HCT116 (cell line): ENCODE measurements at regions not wholly inside any gene's neighbourhood (a gene's known extent, or its start where the extent isn't known, plus 50 kb on each side); places are given as distances from the start of the nearest gene placed in this dataset.

Source experiments
- ATAC-seq: fragments of 200-7000 bp; cut with Tn5 transposase; 2 replicates; pipeline ENCODE4 v1.9.1; 2020; ENCODE audit warnings: mild to moderate bottlenecking, moderate library complexity
- BruUV-seq: library from RNA; stranded (reverse); fragments of 400-500 nt; replicated peaks from 2 replicates; lab custom pipeline; 2021; lab: Mats Ljungman, UMichigan
- CTCF ChIA-PET: fragments of 300-600 bp; sonication (Branson Sonifier 250); formaldehyde crosslinking; loops from one replicate; lab custom pipeline; 2021; ENCODE audit warnings: antibody characterized with exemption; lab: Charles Lee
- POLR2A ChIA-PET: fragments of 300-600, 350-600 bp; sonication (Branson Sonifier 250); formaldehyde crosslinking; loops from one replicate; lab custom pipeline; 2021; ENCODE audit warnings: antibody characterized with exemption; lab: Charles Lee
- RAD21 ChIA-PET, 2 experiments: fragments of 300-600 bp; sonication (Branson Sonifier 250); formaldehyde crosslinking; loops; one replicate each; lab custom pipeline; 2023; ENCODE audit warnings: low total read pairs in 2 of 2; ENCODE audit not compliant: uncharacterized antibody in 2 of 2, unreplicated experiment in 2 of 2, low non-redundant PET in 1 of 2; lab: Charles Lee
- DNase-seq: peaks from one replicate; pipeline ENCODE4 v3.0.0-alpha.2; 2010; ENCODE audit warnings: low read depth, low spot score
- H2AFZ ChIP-seq: fragments of 200-600 bp; shearing (Covaris generic), sonication (generic); 2 replicates; pipeline ENCODE4 v1.6.1; 2017; ENCODE audit warnings: low read depth, mixed run types, mixed read lengths, antibody characterized with exemption, low read length; ENCODE audit not compliant: poor library complexity, severe bottlenecking
- H3K27ac ChIP-seq: 2 replicates; pipeline ENCODE4 v1.5.1; 2012; ENCODE audit warnings: low read depth, low read length
- H3K27me3 ChIP-seq: fragments of 200-600 bp; sonication (generic); 2 replicates; pipeline ENCODE4 v1.6.1; 2016; ENCODE audit warnings: mixed run types, low read length, mixed read lengths; ENCODE audit not compliant: insufficient read depth
- H3K36me3 ChIP-seq, 2 experiments: fragments of 200-500 bp in 1 of 2; fragments of 200-600 bp in 1 of 2; sonication (Bioruptor generic) in 1 of 2; sonication (generic) in 1 of 2; 2 replicates each; pipeline versions ENCODE4 v1.5.1 to v1.6.1; 2014 to 2016; ENCODE audit warnings: low read length in 2 of 2, inconsistent platforms in 1 of 2, mixed read lengths in 1 of 2, mixed run types in 1 of 2; ENCODE audit not compliant: insufficient read depth in 2 of 2, control insufficient read depth in 1 of 2
- H3K4me1 ChIP-seq, 2 experiments: fragments of 200-600 bp in 1 of 2; sonication (generic) in 1 of 2; 2 replicates each; pipeline versions ENCODE4 v1.5.1 to v1.6.1; 2012 to 2017; ENCODE audit warnings: low read length in 2 of 2, inconsistent platforms in 1 of 2, mild to moderate bottlenecking in 1 of 2, mixed read lengths in 1 of 2, mixed run types in 1 of 2, moderate library complexity in 1 of 2; ENCODE audit not compliant: insufficient read depth in 2 of 2, control insufficient read depth in 1 of 2
- H3K4me2 ChIP-seq: fragments of 200-600 bp; sonication (generic); 2 replicates; pipeline ENCODE4 v1.6.1; 2017; ENCODE audit warnings: mixed run types, low read length, mixed read lengths
- H3K4me3 ChIP-seq, 2 experiments: fragments of 200-600 bp in 1 of 2; sonication (generic) in 1 of 2; replicated peaks in 1 of 2; 2 replicates each; pipeline ENCODE4 v1.5.1; 2011 to 2016; ENCODE audit warnings: low read length in 2 of 2, control low read depth in 1 of 2, low read depth in 1 of 2, mild to moderate bottlenecking in 1 of 2, mixed read lengths in 1 of 2, mixed run types in 1 of 2
- H3K79me2 ChIP-seq: fragments of 200-600 bp; sonication (generic); 2 replicates; pipeline ENCODE4 v1.6.1; 2017; ENCODE audit warnings: mild to moderate bottlenecking, mixed run types, low read length, moderate library complexity, mixed read lengths; ENCODE audit not compliant: insufficient read depth
- H3K9ac ChIP-seq: fragments of 200-600 bp; sonication (generic); 2 replicates; pipeline ENCODE4 v1.6.1; 2016; ENCODE audit warnings: low read length, mixed read lengths
- H3K9me2 ChIP-seq: fragments of 200-600 bp; sonication (generic), shearing (Covaris generic); 2 replicates; pipeline ENCODE4 v1.6.1; 2017; ENCODE audit warnings: mixed run types, mild to moderate bottlenecking, moderate library complexity; ENCODE audit not compliant: insufficient read depth
- H3K9me3 ChIP-seq, 2 experiments: fragments of 200-500 bp in 1 of 2; fragments of 200-600 bp in 1 of 2; sonication (Bioruptor generic) in 1 of 2; sonication (generic) in 1 of 2; 2 replicates each; pipeline ENCODE4 v1.6.1; 2014 to 2017; ENCODE audit warnings: low read length in 2 of 2, mixed read lengths in 2 of 2, inconsistent platforms in 1 of 2, low read depth in 1 of 2, mild to moderate bottlenecking in 1 of 2, mixed run types in 1 of 2, moderate library complexity in 1 of 2; ENCODE audit not compliant: control insufficient read depth in 1 of 2, insufficient read depth in 1 of 2
- H4K20me1 ChIP-seq: fragments of 200-600 bp; sonication (generic), shearing (Covaris generic); 2 replicates; pipeline ENCODE4 v1.6.1; 2017; ENCODE audit warnings: mixed run types, mild to moderate bottlenecking, moderate library complexity; ENCODE audit not compliant: insufficient read depth
- ATF3 ChIP-seq: IDR thresholded peaks from 2 replicates; pipeline ENCODE4 v1.6.1; 2012
- CBX3 ChIP-seq: IDR thresholded peaks from 2 replicates; pipeline ENCODE4 v1.6.1; 2012; ENCODE audit warnings: low read depth
- CEBPB ChIP-seq: IDR thresholded peaks from 2 replicates; pipeline ENCODE4 v1.6.1; 2012; ENCODE audit warnings: low read depth
- EZH2 ChIP-seq: fragments of 200-600 bp; sonication (generic); IDR thresholded peaks from 2 replicates; pipeline ENCODE4 v1.6.1; 2017; ENCODE audit warnings: antibody characterized with exemption, mixed run types
- EZH2phosphoT487 ChIP-seq: fragments of 200-600 bp; IDR thresholded peaks from 2 replicates; pipeline ENCODE4 v1.6.1; 2018; ENCODE audit warnings: antibody characterized with exemption, borderline replicate concordance
- FOSL1 ChIP-seq: IDR thresholded peaks from 2 replicates; pipeline ENCODE4 v1.6.1; 2012; ENCODE audit warnings: low read depth
- JUND ChIP-seq: IDR thresholded peaks from 2 replicates; pipeline ENCODE4 v1.6.1; 2012
- MAX ChIP-seq: IDR thresholded peaks from 2 replicates; pipeline ENCODE4 v1.6.1; 2012
- POLR2A ChIP-seq: IDR thresholded peaks from 2 replicates; pipeline ENCODE4 v1.7.0; 2011; ENCODE audit warnings: borderline replicate concordance; ENCODE audit not compliant: insufficient read depth, insufficient read length; ENCODE audit errors: extremely low read depth
- POLR2AphosphoS5 ChIP-seq: IDR thresholded peaks from 2 replicates; pipeline ENCODE4 v1.6.1; 2011; ENCODE audit warnings: mild to moderate bottlenecking, low read depth, low read length, moderate library complexity
- REST ChIP-seq: IDR thresholded peaks from 2 replicates; pipeline ENCODE4 v1.6.1; 2012; ENCODE audit warnings: low read depth
- SIN3A ChIP-seq: IDR thresholded peaks from 2 replicates; pipeline ENCODE4 v1.6.1; 2012; ENCODE audit warnings: low read depth
- SRF ChIP-seq: IDR thresholded peaks from 2 replicates; pipeline ENCODE4 v1.6.1; 2012; ENCODE audit warnings: low read depth
- TCF7L2 ChIP-seq: IDR thresholded peaks from 2 replicates; pipeline ENCODE4 v1.7.0; 2011; ENCODE audit warnings: borderline replicate concordance, inconsistent platforms; ENCODE audit not compliant: insufficient read depth, insufficient read length; ENCODE audit errors: extremely low read depth
- YY1 ChIP-seq: IDR thresholded peaks from 2 replicates; pipeline ENCODE4 v1.6.1; 2011; ENCODE audit warnings: low read length, low read depth, moderate library complexity, mild to moderate bottlenecking; ENCODE audit not compliant: insufficient replicate concordance; ENCODE audit errors: extremely low read depth
- ZFX ChIP-seq: fragments of 450-650 bp; IDR thresholded peaks from 2 replicates; pipeline ENCODE4 v1.6.1; 2017
- ZNF274 ChIP-seq: fragments of 200-500 bp; sonication (Bioruptor generic); IDR thresholded peaks from 2 replicates; pipeline ENCODE4 v1.6.1; 2014; ENCODE audit warnings: mild to moderate bottlenecking, low read depth, low read length, inconsistent platforms
- intact Hi-C: fragments of 100-400 bp; cut with micrococcal nuclease; formaldehyde crosslinking; loops from 2 replicates; pipeline ENCODE4 v1.10.0; 2022
- TF ChIP-seq, protein P1 (sequence below): IDR thresholded peaks from 2 replicates; pipeline ENCODE4 v1.6.1; 2011; ENCODE audit warnings: mild to moderate bottlenecking, low read length, moderate library complexity; ENCODE audit not compliant: insufficient replicate concordance; ENCODE audit errors: extremely low read depth

DNA sequence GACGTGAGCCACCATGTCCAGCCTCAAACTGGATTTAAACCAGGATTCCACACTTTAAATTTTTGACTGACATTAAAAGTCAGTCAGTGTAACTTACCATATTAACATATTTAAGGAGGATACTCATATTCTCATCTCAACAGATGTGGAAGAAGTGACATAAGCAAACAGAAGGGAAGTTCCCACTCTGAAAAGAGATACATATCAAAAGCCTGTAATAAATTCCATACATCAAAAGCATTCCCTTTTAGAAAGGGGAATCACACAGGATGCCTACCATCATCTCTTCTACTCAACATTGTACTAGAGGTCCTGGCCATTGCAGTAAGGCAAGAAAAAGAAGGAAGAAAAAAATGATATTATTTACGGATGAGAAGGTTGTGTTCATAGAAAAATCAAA lies 618.2 kb upstream of the DIPK2B start:
- TF ChIP-seq ATF3 (no peak), YY1 (no peak), CEBPB (no peak), ZFX (no peak), SRF (no peak), REST (no peak), FOSL1 (no peak), TCF7L2 (no peak), CBX3 (no peak), JUND (no peak), EZH2phosphoT487 (no peak), POLR2AphosphoS5 (no peak), EZH2 (no peak), MAX (no peak), POLR2A (no peak), ZNF274 (no peak), SIN3A (no peak)
- TF ChIP-seq, protein P1, sequence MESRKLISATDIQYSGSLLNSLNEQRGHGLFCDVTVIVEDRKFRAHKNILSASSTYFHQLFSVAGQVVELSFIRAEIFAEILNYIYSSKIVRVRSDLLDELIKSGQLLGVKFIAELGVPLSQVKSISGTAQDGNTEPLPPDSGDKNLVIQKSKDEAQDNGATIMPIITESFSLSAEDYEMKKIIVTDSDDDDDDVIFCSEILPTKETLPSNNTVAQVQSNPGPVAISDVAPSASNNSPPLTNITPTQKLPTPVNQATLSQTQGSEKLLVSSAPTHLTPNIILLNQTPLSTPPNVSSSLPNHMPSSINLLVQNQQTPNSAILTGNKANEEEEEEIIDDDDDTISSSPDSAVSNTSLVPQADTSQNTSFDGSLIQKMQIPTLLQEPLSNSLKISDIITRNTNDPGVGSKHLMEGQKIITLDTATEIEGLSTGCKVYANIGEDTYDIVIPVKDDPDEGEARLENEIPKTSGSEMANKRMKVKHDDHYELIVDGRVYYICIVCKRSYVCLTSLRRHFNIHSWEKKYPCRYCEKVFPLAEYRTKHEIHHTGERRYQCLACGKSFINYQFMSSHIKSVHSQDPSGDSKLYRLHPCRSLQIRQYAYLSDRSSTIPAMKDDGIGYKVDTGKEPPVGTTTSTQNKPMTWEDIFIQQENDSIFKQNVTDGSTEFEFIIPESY = no peak
- H2AFZ ChIP-seq = no peak overlapping the region
- H3K4me3 ChIP-seq = no peak overlapping the region
- no peak overlapping the region for H3K9ac ChIP-seq
- ChIA-PET POLR2A (no interaction called here), CTCF (no interaction called here), RAD21 (no interaction called here)
- no peaks in the 10 kb centered on the region for H3K27me3 ChIP-seq
- H3K9me3 ChIP-seq = no peaks in the 10 kb centered on the region
- H3K4me1 ChIP-seq = peaks cover 32 to 91% of the 10 kb centered on the region in 2 experiments
- no peak overlapping the region for H3K4me2 ChIP-seq
- intact Hi-C loops = no loop called here
- no peaks in the 10 kb centered on the region for H4K20me1 ChIP-seq
- H3K9me2 ChIP-seq = no peaks in the 10 kb centered on the region
- peaks cover 100% of the 10 kb centered on the region for H3K79me2 ChIP-seq
- DNase-seq (no peak), ATAC-seq (no peak)
- no TSS peak for BruUV-seq
- H3K36me3 ChIP-seq = peaks cover 0 to 39% of the 10 kb centered on the region in 2 experiments; a peak in 3 of 4 replicates
- H3K27ac ChIP-seq = 0 out of 2 replicates have a peak overlapping the region, but pooled peaks have one; percentile 26
